T-helper 2 cell (primary cell): ENCODE measurements at regions not wholly inside any gene's neighbourhood (a gene's known extent, or its start where the extent isn't known, plus 50 kb on each side); places are given as distances from the start of the nearest gene placed in this dataset.

Experiments
- DNase-seq, 5 experiments: peaks; one replicate each; pipeline versions ENCODE4 v3.0.0 to v3.0.0-alpha.2; 2012 to 2022

DNA sequence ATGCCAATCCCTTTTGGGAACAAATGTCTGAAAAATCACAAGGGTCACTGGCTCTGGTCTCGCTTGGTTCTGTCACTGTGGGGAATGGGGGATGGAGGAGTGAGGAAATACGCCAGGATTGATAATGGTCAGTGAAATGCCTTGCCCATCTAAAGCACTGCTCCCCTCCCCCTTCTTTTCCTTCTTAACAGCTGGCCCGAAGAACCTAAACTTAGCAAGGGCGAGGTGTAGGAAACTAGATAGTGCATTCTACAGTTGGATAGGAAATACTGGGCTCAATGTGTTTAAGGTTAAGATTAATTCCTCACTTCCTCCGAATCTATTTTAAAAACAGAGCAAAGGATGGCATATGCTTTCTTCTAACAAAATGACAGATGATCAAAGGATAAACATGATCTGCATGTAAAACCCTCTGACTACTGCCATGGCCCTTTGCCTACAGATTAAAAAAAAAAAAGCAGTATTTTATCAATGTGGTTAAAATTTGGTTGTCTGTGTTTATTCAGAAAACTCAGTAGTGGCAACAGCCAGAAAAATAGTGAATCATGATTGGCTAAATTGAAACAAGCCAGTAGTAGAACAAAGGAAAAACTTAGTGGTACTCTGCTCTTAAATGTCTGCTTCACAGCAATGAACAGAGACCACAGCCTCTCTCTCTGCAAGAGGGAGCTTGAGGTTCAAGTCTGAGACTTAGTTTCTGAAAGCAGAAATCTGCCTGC, 86.1 kb upstream of the VAV3 start:
- DNase-seq: peak in 1 of 5 experiments; percentile 29

GRCh38 chr1:108050158-108050557, 85.2 kb upstream of the VAV3 start:
- no peak for DNase-seq

DNA sequence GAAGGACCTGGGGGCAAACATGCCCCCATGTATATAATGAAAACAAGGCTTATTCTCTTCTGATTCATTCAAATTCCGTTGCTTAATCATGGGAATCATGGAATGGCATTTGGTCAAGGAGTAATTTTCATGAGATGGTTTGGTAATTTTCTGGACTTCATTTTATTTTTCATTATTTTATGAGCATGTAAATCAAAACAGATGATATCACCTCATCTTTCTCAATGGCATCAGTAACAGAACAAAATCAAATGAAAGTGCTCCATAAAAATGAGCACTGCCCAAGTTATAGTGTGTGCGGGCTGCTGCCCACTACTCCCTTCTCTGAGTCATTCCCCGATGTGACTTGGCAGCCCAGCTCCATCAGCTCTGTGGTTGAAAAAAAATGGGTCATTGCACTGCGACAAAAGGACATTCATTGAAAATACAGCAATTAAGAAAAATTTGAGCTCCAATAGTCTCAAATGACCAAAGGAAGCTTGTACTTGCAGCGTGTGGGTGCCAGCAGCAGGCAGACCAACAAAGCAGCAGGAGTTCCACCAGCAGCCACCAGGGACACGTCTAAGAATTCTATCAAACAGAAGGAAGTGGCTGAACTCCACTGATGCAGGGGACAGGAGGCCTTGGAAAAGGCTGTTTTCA, 84.3 kb upstream of the VAV3 start:
- peak in 1 of 5 experiments; percentile 10 for DNase-seq

- DNase-seq: no peak
These were observed 83.6 kb upstream of the VAV3 start for GRCh38 chr1:108048301-108049177.

- no peak for DNase-seq
These were observed 82.1 kb upstream of the VAV3 start for GRCh38 chr1:108047085-108047484.

DNA sequence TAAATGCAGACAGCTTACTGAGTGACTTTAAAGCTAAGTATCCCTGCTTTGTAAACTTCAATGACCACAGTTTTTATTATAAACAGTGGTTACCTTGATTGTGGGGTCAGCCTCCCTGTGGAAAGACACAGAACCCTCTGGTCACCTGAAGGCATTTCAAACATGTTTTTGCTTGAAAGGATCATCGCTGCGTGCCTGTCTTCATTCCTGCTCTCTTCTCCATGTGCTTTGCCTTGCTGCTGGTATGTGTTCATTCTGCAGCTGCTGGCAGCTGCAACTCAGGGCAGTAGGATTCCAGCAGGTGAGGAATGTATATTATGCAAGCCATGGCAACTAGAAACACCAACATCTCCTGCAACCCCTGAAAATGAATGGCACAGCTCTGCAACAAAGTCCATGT, 81.0 kb upstream of the VAV3 start:
- no peak for DNase-seq

DNA sequence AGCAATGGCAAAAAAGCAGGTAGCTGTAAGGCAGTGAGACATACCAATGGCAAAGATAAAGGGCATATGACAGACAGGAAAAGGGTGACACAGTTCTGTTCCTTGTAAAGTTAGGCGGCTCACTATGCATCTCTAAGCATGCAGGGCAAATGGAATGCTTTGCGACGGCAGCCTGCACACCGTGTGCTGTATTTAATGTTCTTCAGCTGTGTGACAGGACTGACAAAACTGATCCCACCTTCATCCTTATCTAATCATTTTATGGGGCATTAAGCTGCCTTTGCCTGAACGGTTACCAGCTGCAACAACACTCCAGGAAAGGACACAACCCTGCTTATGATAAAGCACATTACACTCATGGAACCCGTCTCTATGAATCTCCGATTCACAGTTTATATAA, 80.5 kb upstream of the VAV3 start:
- no peak for DNase-seq

GRCh38 chr1:108044318-108044717, 79.3 kb upstream of the VAV3 start:
- DNase-seq: no peak

- DNase-seq: no peak
These were observed 78.7 kb upstream of the VAV3 start for GRCh38 chr1:108043707-108044106.

- DNase-seq: no peak
These were observed 77.6 kb upstream of the VAV3 start for GRCh38 chr1:108042610-108043009.

DNA sequence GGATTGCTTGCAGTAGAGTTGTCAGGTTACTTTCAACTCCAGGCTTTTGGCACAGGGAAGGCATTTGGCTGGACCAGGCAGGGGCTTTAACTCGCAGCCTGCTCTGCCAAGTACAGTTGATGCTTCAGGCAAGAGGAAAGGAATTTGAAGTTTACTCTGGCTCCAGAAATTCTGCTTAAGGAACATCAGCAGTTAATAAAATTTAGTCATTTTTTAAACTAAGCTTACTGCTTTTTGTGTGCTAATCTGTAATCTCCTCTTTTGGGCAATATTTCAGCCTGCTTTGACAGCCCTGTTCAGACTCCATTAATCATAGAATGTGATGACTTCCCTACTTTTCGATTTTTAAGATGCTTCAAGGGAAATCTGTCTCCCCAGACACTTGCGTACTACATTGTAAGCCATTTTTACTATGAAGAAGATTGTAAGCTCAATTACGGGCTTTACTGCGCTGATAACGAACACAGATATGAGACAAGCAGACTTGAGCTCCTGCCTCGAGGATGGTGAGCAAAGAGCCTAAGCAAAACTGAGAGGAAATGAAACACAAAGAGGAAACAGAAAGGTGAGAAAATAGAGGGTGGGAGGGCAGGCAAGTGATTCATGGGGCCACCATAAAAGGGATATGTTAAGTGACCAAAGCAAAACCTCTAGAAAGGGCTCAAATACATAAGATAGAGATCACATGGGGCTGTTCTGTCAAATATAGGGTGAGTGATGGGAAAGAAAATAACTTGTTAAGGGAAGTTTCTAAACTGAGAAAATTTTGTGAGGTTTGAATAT, 76.6 kb upstream of the VAV3 start:
- peak in 1 of 5 experiments; percentile 14 for DNase-seq

- no peak for DNase-seq
These were observed 73.8 kb upstream of the VAV3 start for GRCh38 chr1:108038653-108039236.

DNA sequence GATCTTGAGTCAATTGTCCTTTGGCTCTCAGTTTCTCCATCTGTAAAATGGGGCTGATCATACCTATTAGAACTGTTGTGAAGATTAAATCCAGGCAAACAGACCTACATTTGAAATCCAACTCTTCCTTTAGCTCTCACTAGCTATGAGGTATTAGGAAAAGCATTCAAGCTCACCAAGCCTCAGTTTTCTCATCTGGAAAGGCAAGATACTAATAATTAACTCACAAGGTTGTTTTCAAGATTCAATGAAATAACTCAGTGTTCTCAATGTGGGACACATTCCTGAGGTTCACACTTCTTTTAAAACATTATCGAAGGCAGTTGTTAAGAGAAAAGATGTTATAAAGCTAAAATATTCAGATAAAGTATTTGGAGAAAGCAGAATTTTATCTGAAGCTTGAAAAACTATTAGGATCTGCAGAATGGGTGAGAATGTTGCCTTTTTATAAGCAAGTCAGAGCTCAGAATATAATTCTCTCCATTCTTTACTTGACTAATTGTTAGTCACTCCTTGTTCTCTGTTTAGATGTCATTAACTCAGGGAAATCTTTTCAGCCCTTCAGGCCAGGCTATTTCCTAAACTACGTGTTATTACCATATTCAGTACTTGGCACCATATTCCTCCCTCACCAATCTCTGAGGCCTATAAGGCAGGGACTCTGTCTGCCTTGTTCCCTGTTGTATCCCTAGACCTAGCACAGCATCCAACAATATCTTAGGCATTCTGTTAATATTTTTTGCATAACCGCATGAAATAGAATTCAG, 72.0 kb upstream of the VAV3 start:
- no peak for DNase-seq

GRCh38 chr1:108034396-108034795, 69.4 kb upstream of the VAV3 start:
- DNase-seq: no peak

- DNase-seq: no peak
These were observed 68.6 kb upstream of the VAV3 start for GRCh38 chr1:108033550-108033951.

DNA sequence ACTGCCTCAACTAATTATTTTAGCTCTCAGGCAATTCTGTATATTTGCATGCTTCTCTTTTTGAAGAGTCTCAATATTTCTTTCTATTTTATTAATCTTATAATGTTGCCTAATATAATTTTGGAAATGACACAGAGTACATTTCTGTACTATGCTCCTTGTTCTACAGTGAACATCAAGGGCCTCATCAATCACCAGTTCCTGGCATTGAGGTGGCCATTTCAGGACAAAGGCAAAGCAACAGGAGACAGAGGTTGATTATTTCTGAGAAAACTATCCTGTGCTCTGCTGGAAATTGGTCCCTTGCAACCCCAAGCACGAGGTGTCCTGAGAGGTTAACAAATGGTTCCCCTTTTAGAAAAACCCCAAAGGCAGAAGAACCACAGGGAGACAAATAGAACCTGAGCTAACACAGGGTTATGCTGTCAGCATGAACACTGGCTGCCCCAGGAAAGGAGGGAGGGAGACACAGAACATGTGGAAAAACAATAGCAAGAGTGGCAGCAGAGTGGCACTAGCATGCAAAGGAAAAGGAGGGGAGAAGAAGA, 63.9 kb upstream of the VAV3 start:
- DNase-seq: no peak

DNA sequence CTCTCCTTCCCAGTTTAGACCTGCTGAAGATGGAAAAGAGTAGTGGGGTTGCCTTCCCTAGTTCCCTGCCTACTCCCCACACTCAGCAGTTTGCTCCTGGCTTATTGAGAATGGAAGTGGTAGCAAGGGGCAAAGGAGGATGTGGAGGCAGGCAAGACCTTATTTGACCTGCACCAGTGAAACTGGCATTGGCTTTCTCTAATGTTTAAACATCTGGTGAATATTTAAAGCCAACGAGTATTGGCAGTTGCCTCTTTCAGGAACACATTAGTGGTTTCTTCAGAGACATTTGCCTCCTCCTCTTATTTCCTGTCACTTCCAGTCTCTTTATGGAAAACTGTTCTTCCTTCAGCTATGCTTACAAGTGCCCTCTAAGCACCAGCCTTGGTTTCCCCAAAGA, 62.4 kb upstream of the VAV3 start:
- no peak for DNase-seq

DNA sequence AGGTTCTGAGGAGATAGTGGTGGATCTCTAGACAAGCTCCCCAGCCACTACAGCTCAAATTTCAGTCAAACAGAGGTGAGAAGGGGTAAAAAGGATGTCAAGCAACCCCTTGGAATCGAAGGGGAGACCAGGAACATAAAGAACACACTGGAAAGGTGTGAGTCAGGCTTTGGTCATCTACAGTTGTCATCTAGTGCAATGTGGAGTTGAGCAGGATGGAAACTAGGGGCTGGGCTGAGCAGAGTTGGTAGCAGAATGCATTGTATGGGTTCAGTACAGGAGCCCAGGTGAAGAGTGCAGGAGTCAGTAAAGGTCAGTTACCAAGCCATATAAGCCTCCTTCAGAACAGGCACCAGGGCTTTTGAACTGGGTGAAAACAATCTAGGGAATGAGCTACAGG, 52.7 kb upstream of the VAV3 start:
- DNase-seq: no peak

GRCh38 chr1:108016451-108016920, 51.5 kb upstream of the VAV3 start:
- no peak for DNase-seq
